ENCODE measurements at regions not wholly inside any gene's neighbourhood (a gene's known extent, or its start where the extent isn't known, plus 50 kb on each side); places are given as distances from the start of the nearest gene placed in this dataset.

GRCh38 chr14:39873791-39874190 is 441.6 kb upstream of the FBXO33 start:
- H4K8ac ChIP-seq (replicated peaks; ENCODE audit: insufficient read length, low read depth, low read length) = no peak overlapping the region
- no peaks in the 10 kb centered on the region for H3K27me3 Mint-ChIP-seq (ENCODE audit: low read depth)
- no peak overlapping the region for H3K14ac ChIP-seq (ENCODE audit: insufficient read depth, low read length)
- no peak overlapping the region for H3K18ac ChIP-seq (ENCODE audit: insufficient read length, low read depth, low read length)
- H3K4me1 Mint-ChIP-seq = peaks cover 11 to 12% of the 10 kb centered on the region in 2 experiments
- no peak overlapping the region for H2BK12ac ChIP-seq (ENCODE audit: insufficient read length, low read depth, low read length)
- no peaks in the 10 kb centered on the region for H3K79me2 ChIP-seq (ENCODE audit: insufficient read depth, low read length)
- DNase-seq = no peak
- no peak overlapping the region for H2BK15ac ChIP-seq (ENCODE audit: low read depth, low read length)
- no peaks in the 10 kb centered on the region for H3K79me1 ChIP-seq (ENCODE audit: insufficient read depth, low read depth, low read length, poor library complexity, severe bottlenecking)
- no peaks in the 10 kb centered on the region for H3K36me3 Mint-ChIP-seq (ENCODE audit: insufficient read depth in 1 of 3, low read depth in 3 of 3)
- H3K23me2 ChIP-seq (ENCODE audit: insufficient read length, low read depth, low read length, poor library complexity, severe bottlenecking) = no peaks in the 10 kb centered on the region
- no peak overlapping the region for H2AFZ ChIP-seq (ENCODE audit: low read length)
- H3K4me1 ChIP-seq (ENCODE audit: insufficient read depth, low read length) = peaks cover 11% of the 10 kb centered on the region; the same call in 1 of the 2 replicates
- H3K4ac ChIP-seq (ENCODE audit: low read depth, low read length) = no peak overlapping the region
- TF ChIP-seq CTCF (conservative IDR thresholded peaks at IDR 0.05) = no peak
- H3K9me3 Mint-ChIP-seq = no peaks in the 10 kb centered on the region
- no peak overlapping the region for H2BK5ac ChIP-seq (ENCODE audit: insufficient read length, low read length)
- WGBS (ENCODE audit: extremely low coverage, insufficient read length, low lambda C conversion rate) = no CpG with 5 or more reads among the region's 1 CpG
- no peak overlapping the region for H2BK120ac ChIP-seq (ENCODE audit: low read depth, low read length, poor library complexity, severe bottlenecking)
- H3K27ac ChIP-seq (ENCODE audit: insufficient read length, low read depth, low read length) = no peak overlapping the region
- no peak overlapping the region for H3K4me3 Mint-ChIP-seq
- H4K91ac ChIP-seq (ENCODE audit: insufficient read length, low read depth, low read length) = no peak overlapping the region
- H3K27me3 ChIP-seq (ENCODE audit: insufficient read depth, low read length) = no peaks in the 10 kb centered on the region
- H4K20me1 ChIP-seq (ENCODE audit: control insufficient read depth, insufficient read depth, insufficient read length) = no peaks in the 10 kb centered on the region
- no peak overlapping the region for H3K56ac ChIP-seq (ENCODE audit: insufficient read length, low read depth, low read length)
- no peak overlapping the region for H3T11ph ChIP-seq (ENCODE audit: low read length)
- no peak overlapping the region for H4K5ac ChIP-seq (ENCODE audit: insufficient read length, low read depth, low read length)
- no peak overlapping the region for H2BK20ac ChIP-seq (ENCODE audit: low read depth, low read length, poor library complexity, severe bottlenecking)
- H3K27ac Mint-ChIP-seq = no peak overlapping the region
- H3K23ac ChIP-seq (ENCODE audit: insufficient read length, low read depth, low read length) = no peak overlapping the region
- H3K4me2 ChIP-seq (ENCODE audit: insufficient read depth, insufficient read length, low read length) = no peak overlapping the region
- H2AK5ac ChIP-seq (ENCODE audit: insufficient read length, low read length) = no peak overlapping the region
- no peak overlapping the region for H3K9ac ChIP-seq (ENCODE audit: extremely low read depth, insufficient read length, low read length)
- no peaks in the 10 kb centered on the region for H3K9me3 ChIP-seq (ENCODE audit: control insufficient read depth, low read depth, low read length)
